AG10803 (cell line): ENCODE measurements at regions not wholly inside any gene's neighbourhood (a gene's known extent, or its start where the extent isn't known, plus 50 kb on each side); places are given as distances from the start of the nearest gene placed in this dataset.

Experiments
- DNase-seq: peaks from one replicate; pipeline ENCODE4 v3.0.0; 2010; ENCODE audit warnings: low read depth
- H3K4me3 ChIP-seq: 2 replicates; pipeline ENCODE4 v1.5.1; 2011; ENCODE audit warnings: mild to moderate bottlenecking, low read length, control low read depth
- CTCF ChIP-seq: conservative IDR thresholded peaks from 2 replicates; pipeline ENCODE4 v1.5.1; 2011; ENCODE audit warnings: mild to moderate bottlenecking, low read length, control low read depth, inconsistent platforms

- H3K4me3 ChIP-seq: no peak overlapping the region
- no peak for TF ChIP-seq CTCF
- no peak for DNase-seq
Measured at GRCh38 chr12:31853977-31854376, 105.2 kb upstream of the RESF1 start.

- no peak overlapping the region for H3K4me3 ChIP-seq
- DNase-seq: no peak
- TF ChIP-seq CTCF: no peak
Measured at GRCh38 chr12:31853520-31853919, 105.7 kb upstream of the RESF1 start.

- TF ChIP-seq CTCF: no peak
- no peak overlapping the region for H3K4me3 ChIP-seq
Measured at GRCh38 chr12:31850268-31850667, 108.9 kb upstream of the RESF1 start.

GRCh38 chr12:31849090-31849687, 110.0 kb upstream of the RESF1 start:
- no peak for TF ChIP-seq CTCF
- no peak for DNase-seq
- no peak overlapping the region for H3K4me3 ChIP-seq

More at GRCh38 chr12:31850268-31850667, 108.9 kb upstream of the RESF1 start:
- DNase-seq: no peak

- no peak overlapping the region for H3K4me3 ChIP-seq
- no peak for DNase-seq
- no peak for TF ChIP-seq CTCF
Measured at GRCh38 chr12:31846405-31846804, 112.8 kb upstream of the RESF1 start.

GRCh38 chr12:31845613-31846322, 113.4 kb upstream of the RESF1 start:
- TF ChIP-seq CTCF: no peak
- DNase-seq: no peak

More at GRCh38 chr12:31845613-31846322, 113.4 kb upstream of the RESF1 start:
- H3K4me3 ChIP-seq: no peak overlapping the region
